K562 (cell line): ENCODE measurements at regions not wholly inside any gene's neighbourhood (a gene's known extent, or its start where the extent isn't known, plus 50 kb on each side); places are given as distances from the start of the nearest gene placed in this dataset.

Experiments used
- ATAC-seq: fragments of 200-7000 bp; cut with Tn5 transposase; 3 replicates; pipeline ENCODE4 v1.9.1; 2020; ENCODE audit warnings: moderate library complexity
- BruUV-seq: library from RNA; stranded (reverse); fragments of 400-500 nt; replicated peaks from 2 replicates; lab custom pipeline; 2021; lab: Mats Ljungman, UMichigan
- CTCF ChIA-PET: fragments of 300-600 bp; formaldehyde crosslinking; extraction: SDS; loops from one replicate; lab custom pipeline; 2021; ENCODE audit warnings: low intra/inter-chr PET ratio; lab: Yijun Ruan, JAX
- POLR2A ChIA-PET: fragments of 300-600, 350-650 bp; sonication (Branson Sonifier 250); formaldehyde crosslinking; extraction: SDS; loops from one replicate; lab custom pipeline; 2021; ENCODE audit warnings: antibody characterized with exemption, inconsistent platforms; lab: Yijun Ruan, JAX
- DNase-seq, 4 experiments: peaks; one replicate each; pipeline versions ENCODE4 v3.0.0 to v3.0.0-alpha.2; 2011 to 2018; ENCODE audit warnings: low spot score in 3 of 4, mixed read lengths in 3 of 4; ENCODE audit errors: extremely low read depth in 1 of 4
- FAIRE-seq: peaks from 2 replicates; lab custom pipeline; 2011; peaks lifted over from hg19 to GRCh38; lab: Jason Lieb, UNC
- H2AFZ ChIP-seq: 2 replicates; pipeline ENCODE4 v1.6.0; 2011; ENCODE audit warnings: low read depth, low read length, control low read depth, inconsistent platforms
- H3K27ac ChIP-seq: fragments of 200-600 bp; 3 replicates; pipeline ENCODE4 v1.8.0; 2011; ENCODE audit warnings: low read depth, mild to moderate bottlenecking, control low read depth, inconsistent platforms, low read length, moderate library complexity, mixed read lengths; ENCODE audit errors: extremely low read depth
- H3K27me3 ChIP-seq, 2 experiments: fragments of 300-600 bp in 1 of 2; 2 replicates in 1 of 2; 3 replicates in 1 of 2; pipeline versions ENCODE4 v1.6.0 to v1.8.0; 2011; ENCODE audit warnings: inconsistent platforms in 2 of 2, low read length in 2 of 2, mild to moderate bottlenecking in 1 of 2, mixed read lengths in 1 of 2, moderate library complexity in 1 of 2; ENCODE audit not compliant: control insufficient read depth in 2 of 2, insufficient read depth in 2 of 2
- H3K36me3 ChIP-seq: fragments of 300-600 bp; 3 replicates; pipeline ENCODE4 v1.8.0; 2011; ENCODE audit warnings: mild to moderate bottlenecking, low read length, inconsistent platforms; ENCODE audit not compliant: control insufficient read depth, insufficient read depth
- H3K4me1 ChIP-seq, 2 experiments: fragments of 200-600 bp in 1 of 2; replicated peaks in 1 of 2; 2 replicates in 1 of 2; 3 replicates in 1 of 2; pipeline versions ENCODE4 v1.5.1 to v1.8.0; 2011; ENCODE audit warnings: inconsistent platforms in 2 of 2, low read length in 2 of 2, mild to moderate bottlenecking in 1 of 2, mixed read lengths in 1 of 2, moderate library complexity in 1 of 2; ENCODE audit not compliant: control insufficient read depth in 2 of 2, insufficient read depth in 2 of 2
- H3K4me2 ChIP-seq: 2 replicates; pipeline ENCODE4 v1.6.1; 2011; ENCODE audit warnings: low read length, control low read depth, inconsistent platforms, mixed read lengths; ENCODE audit not compliant: insufficient read depth
- H3K4me3 ChIP-seq: fragments of 200-600 bp; sonication (generic), shearing (Covaris generic); 2 replicates; pipeline ENCODE4 v1.5.1; 2016; ENCODE audit warnings: control low read depth, inconsistent platforms
- H3K79me2 ChIP-seq: fragments of 200-600 bp; 3 replicates; pipeline ENCODE4 v1.8.0; 2011; ENCODE audit warnings: low read length, inconsistent platforms; ENCODE audit not compliant: control insufficient read depth, insufficient read depth
- H3K9ac ChIP-seq, 2 experiments: 2 replicates each; pipeline versions ENCODE4 v1.6.0 to v1.6.1; 2011; ENCODE audit warnings: low read depth in 2 of 2, low read length in 2 of 2, control low read depth in 1 of 2, inconsistent platforms in 1 of 2, mild to moderate bottlenecking in 1 of 2, mixed read lengths in 1 of 2; ENCODE audit not compliant: insufficient read depth in 1 of 2
- H3K9me1 ChIP-seq: one replicate; pipeline ENCODE4 v1.6.0; 2011; ENCODE audit warnings: inconsistent platforms, mild to moderate bottlenecking, low read length, moderate library complexity; ENCODE audit not compliant: control insufficient read depth, insufficient read depth
- H3K9me3 ChIP-seq: replicated peaks from 2 replicates; pipeline ENCODE4 v1.5.1; 2011; ENCODE audit warnings: low read depth, low read length, inconsistent platforms; ENCODE audit not compliant: control insufficient read depth, insufficient read depth
- H4K20me1 ChIP-seq: replicated peaks from 2 replicates; pipeline ENCODE4 v1.6.1; 2011; ENCODE audit warnings: low read length, inconsistent platforms, mixed read lengths; ENCODE audit not compliant: control insufficient read depth, insufficient read depth
- ARID1B ChIP-seq: fragments of 450-650 bp; IDR thresholded peaks from 2 replicates; pipeline ENCODE4 v1.6.1; 2016; ENCODE audit warnings: antibody characterized with exemption, mild to moderate bottlenecking, inconsistent platforms
- BMI1 ChIP-seq: fragments of 150-350 bp; IDR thresholded peaks from 2 replicates; pipeline ENCODE4 v1.6.1; 2014; ENCODE audit warnings: low read length
- CREB3 ChIP-seq: fragments of 450-650 bp; conservative IDR thresholded peaks from 2 replicates; pipeline ENCODE4 v1.6.1; 2016; ENCODE audit warnings: missing genetic modification characterization, low read depth, mild to moderate bottlenecking, missing compliant biosample characterization, moderate library complexity
- FIP1L1 ChIP-seq: fragments of 200-400 bp; formaldehyde crosslinking; IDR thresholded peaks from 2 replicates; pipeline ENCODE4 v1.6.1; 2018; ENCODE audit warnings: mild to moderate bottlenecking, low read depth, low read length; ENCODE audit not compliant: poor library complexity, severe bottlenecking
- GTF2B ChIP-seq: IDR thresholded peaks from 2 replicates; pipeline ENCODE4 v1.6.1; 2011; ENCODE audit not compliant: insufficient read length; ENCODE audit errors: extremely low read depth
- HNRNPUL1 ChIP-seq: fragments of 200-400 bp; formaldehyde crosslinking; IDR thresholded peaks from 2 replicates; pipeline ENCODE4 v1.6.1; 2017; ENCODE audit warnings: low read length
- ILF3 ChIP-seq: fragments of 450-650 bp; IDR thresholded peaks from 2 replicates; pipeline ENCODE4 v1.6.1; 2018; ENCODE audit warnings: antibody characterized with exemption, mild to moderate bottlenecking, moderate library complexity, borderline replicate concordance
- ILK ChIP-seq: fragments of 450-650 bp; IDR thresholded peaks from 2 replicates; pipeline ENCODE4 v1.6.1; 2016; ENCODE audit warnings: missing genetic modification characterization, low read depth, mild to moderate bottlenecking, missing compliant biosample characterization, moderate library complexity, borderline replicate concordance
- KLF1 ChIP-seq: fragments of 450-650 bp; IDR thresholded peaks from 2 replicates; pipeline ENCODE4 v1.6.1; 2016; ENCODE audit warnings: missing genetic modification characterization, missing compliant biosample characterization
- MAZ ChIP-seq, 2 experiments: fragments of 450-650 bp in 1 of 2; sonication (generic) in 1 of 2; formaldehyde crosslinking; IDR thresholded peaks in 1 of 2; conservative IDR thresholded peaks in 1 of 2; 2 replicates each; pipeline versions ENCODE4 v1.4.0 to v1.5.0; 2020; ENCODE audit warnings: mild to moderate bottlenecking in 1 of 2, missing genetic modification reagents in 1 of 2
- POLR3G ChIP-seq: IDR thresholded peaks from 2 replicates; pipeline ENCODE4 v1.6.1; 2011; ENCODE audit not compliant: insufficient read length, insufficient replicate concordance; ENCODE audit errors: extremely low read depth
- PRPF4 ChIP-seq: fragments of 200-400 bp; formaldehyde crosslinking; IDR thresholded peaks from one replicate; pipeline ENCODE4 v1.6.1; 2017; ENCODE audit warnings: low read length, low read depth, mild to moderate bottlenecking; ENCODE audit not compliant: insufficient read depth, poor library complexity, severe bottlenecking
- PURB ChIP-seq: sonication (generic); formaldehyde crosslinking; IDR thresholded peaks from 2 replicates; pipeline ENCODE4 v1.9.0; 2021; ENCODE audit warnings: low read depth, mild to moderate bottlenecking, missing genetic modification reagents
- SRSF9 ChIP-seq: fragments of 200-400 bp; formaldehyde crosslinking; IDR thresholded peaks from 2 replicates; pipeline ENCODE4 v1.6.1; 2017; ENCODE audit warnings: low read depth, low read length, borderline replicate concordance
- TBP ChIP-seq: optimal IDR thresholded peaks from 2 replicates; pipeline ENCODE3; 2011; ENCODE audit warnings: low read depth, low read length, improper control_type of control experiment
- TRIM25 ChIP-seq: fragments of 450-650 bp; IDR thresholded peaks from 2 replicates; pipeline ENCODE4 v1.7.0; 2016; ENCODE audit warnings: borderline replicate concordance
- ZNF133 ChIP-seq: fragments of 250-450 bp; sonication (Bioruptor Pico); IDR thresholded peaks from 2 replicates; pipeline ENCODE4 v1.4.0; 2020; ENCODE audit warnings: mild to moderate bottlenecking
- ZNF212 ChIP-seq: fragments of 450-650 bp; formaldehyde crosslinking; IDR thresholded peaks from 2 replicates; pipeline ENCODE4 v1.4.0; 2020; ENCODE audit warnings: mild to moderate bottlenecking
- WGBS: fragments of 100-300 bp; shearing (Covaris generic); methylation state at CpG from one replicate; pipeline ENCODE4 v1.1.6; 2016; ENCODE audit warnings: low coverage, mixed read lengths; ENCODE audit not compliant: insufficient coverage; ENCODE audit errors: missing lambda C conversion rate; 5-methylcytosine and 5-hydroxymethylcytosine counted together
- in situ Hi-C: fragments of 300-500 bp; cut with MboI; formaldehyde crosslinking; loops from 4 replicates; pipeline ENCODE4 v1.15.0; 2018; ENCODE audit warnings: inconsistent platforms, mixed read lengths
- intact Hi-C: fragments of 100-400 bp; cut with micrococcal nuclease; formaldehyde crosslinking; loops from 2 replicates; pipeline ENCODE4 v1.14.2; 2022

- BruUV-seq = no TSS peak
- CTCF ChIA-PET = no interaction called here
- TF ChIP-seq TBP (no peak), PRPF4 (no peak), ARID1B (no peak), BMI1 (no peak), CREB3 (tag) (no peak), ILF3 (no peak), TRIM25 (no peak), POLR3G (no peak), ILK (tag) (no peak), MAZ (CRISPR knock-in tag; conservative IDR thresholded peaks at IDR 0.05 in 1 of 2, IDR thresholded peaks at IDR 0.05 in 1 of 2) (no peak), KLF1 (tag) (no peak), SRSF9 (no peak), ZNF133 (CRISPR knock-in tag) (no peak), GTF2B (no peak), HNRNPUL1 (no peak), ZNF212 (no peak), FIP1L1 (no peak), PURB (CRISPR knock-in tag) (no peak)
- H4K20me1 ChIP-seq = no peaks in the 10 kb centered on the region
- H3K9me3 ChIP-seq = no peaks in the 10 kb centered on the region
- H3K79me2 ChIP-seq = no peaks in the 10 kb centered on the region
- intact Hi-C loops = no loop called here
- DNase-seq (no peak), ATAC-seq (no peak), FAIRE-seq (no peak)
- H2AFZ ChIP-seq = no peak overlapping the region
- no peaks in the 10 kb centered on the region for H3K27me3 ChIP-seq
- in situ Hi-C loops = no loop called here
- POLR2A ChIA-PET = no interaction called here
- no peak overlapping the region for H3K9ac ChIP-seq
- H3K4me2 ChIP-seq = no peak overlapping the region
- H3K4me1 ChIP-seq = no peaks in the 10 kb centered on the region
- 0% methylated on average over 2 of the region's 2 CpGs for WGBS
- no peak overlapping the region for H3K4me3 ChIP-seq
- H3K27ac ChIP-seq = no peak overlapping the region
- no peaks in the 10 kb centered on the region for H3K9me1 ChIP-seq
- H3K36me3 ChIP-seq = no peaks in the 10 kb centered on the region
Observed at GRCh38 chrX:26613956-26614355, 398.0 kb downstream of the MAGEB5 start.
